K562 (cell line): ENCODE measurements at regions not wholly inside any gene's neighbourhood (a gene's known extent, or its start where the extent isn't known, plus 50 kb on each side); places are given as distances from the start of the nearest gene placed in this dataset.

Experiments used
- ATAC-seq: fragments of 200-7000 bp; cut with Tn5 transposase; 3 replicates; pipeline ENCODE4 v1.9.1; 2020; ENCODE audit warnings: moderate library complexity
- BruUV-seq: library from RNA; stranded (reverse); fragments of 400-500 nt; replicated peaks from 2 replicates; lab custom pipeline; 2021; lab: Mats Ljungman, UMichigan
- CTCF ChIA-PET: fragments of 300-600 bp; formaldehyde crosslinking; extraction: SDS; loops from one replicate; lab custom pipeline; 2021; ENCODE audit warnings: low intra/inter-chr PET ratio; lab: Yijun Ruan, JAX
- POLR2A ChIA-PET: fragments of 300-600, 350-650 bp; sonication (Branson Sonifier 250); formaldehyde crosslinking; extraction: SDS; loops from one replicate; lab custom pipeline; 2021; ENCODE audit warnings: antibody characterized with exemption, inconsistent platforms; lab: Yijun Ruan, JAX
- DNase-seq, 4 experiments: peaks; one replicate each; pipeline versions ENCODE4 v3.0.0 to v3.0.0-alpha.2; 2011 to 2018; ENCODE audit warnings: low spot score in 3 of 4, mixed read lengths in 3 of 4; ENCODE audit errors: extremely low read depth in 1 of 4
- FAIRE-seq: peaks from 2 replicates; lab custom pipeline; 2011; peaks lifted over from hg19 to GRCh38; lab: Jason Lieb, UNC
- H2AFZ ChIP-seq: 2 replicates; pipeline ENCODE4 v1.6.0; 2011; ENCODE audit warnings: low read depth, low read length, control low read depth, inconsistent platforms
- H3K27ac ChIP-seq: fragments of 200-600 bp; 3 replicates; pipeline ENCODE4 v1.8.0; 2011; ENCODE audit warnings: low read depth, mild to moderate bottlenecking, control low read depth, inconsistent platforms, low read length, moderate library complexity, mixed read lengths; ENCODE audit errors: extremely low read depth
- H3K27me3 ChIP-seq, 2 experiments: fragments of 300-600 bp in 1 of 2; 2 replicates in 1 of 2; 3 replicates in 1 of 2; pipeline versions ENCODE4 v1.6.0 to v1.8.0; 2011; ENCODE audit warnings: inconsistent platforms in 2 of 2, low read length in 2 of 2, mild to moderate bottlenecking in 1 of 2, mixed read lengths in 1 of 2, moderate library complexity in 1 of 2; ENCODE audit not compliant: control insufficient read depth in 2 of 2, insufficient read depth in 2 of 2
- H3K36me3 ChIP-seq: fragments of 300-600 bp; 3 replicates; pipeline ENCODE4 v1.8.0; 2011; ENCODE audit warnings: mild to moderate bottlenecking, low read length, inconsistent platforms; ENCODE audit not compliant: control insufficient read depth, insufficient read depth
- H3K4me1 ChIP-seq, 2 experiments: fragments of 200-600 bp in 1 of 2; replicated peaks in 1 of 2; 2 replicates in 1 of 2; 3 replicates in 1 of 2; pipeline versions ENCODE4 v1.5.1 to v1.8.0; 2011; ENCODE audit warnings: inconsistent platforms in 2 of 2, low read length in 2 of 2, mild to moderate bottlenecking in 1 of 2, mixed read lengths in 1 of 2, moderate library complexity in 1 of 2; ENCODE audit not compliant: control insufficient read depth in 2 of 2, insufficient read depth in 2 of 2
- H3K4me2 ChIP-seq: 2 replicates; pipeline ENCODE4 v1.6.1; 2011; ENCODE audit warnings: low read length, control low read depth, inconsistent platforms, mixed read lengths; ENCODE audit not compliant: insufficient read depth
- H3K4me3 ChIP-seq: fragments of 200-600 bp; sonication (generic), shearing (Covaris generic); 2 replicates; pipeline ENCODE4 v1.5.1; 2016; ENCODE audit warnings: control low read depth, inconsistent platforms
- H3K79me2 ChIP-seq: fragments of 200-600 bp; 3 replicates; pipeline ENCODE4 v1.8.0; 2011; ENCODE audit warnings: low read length, inconsistent platforms; ENCODE audit not compliant: control insufficient read depth, insufficient read depth
- H3K9ac ChIP-seq, 2 experiments: 2 replicates each; pipeline versions ENCODE4 v1.6.0 to v1.6.1; 2011; ENCODE audit warnings: low read depth in 2 of 2, low read length in 2 of 2, control low read depth in 1 of 2, inconsistent platforms in 1 of 2, mild to moderate bottlenecking in 1 of 2, mixed read lengths in 1 of 2; ENCODE audit not compliant: insufficient read depth in 1 of 2
- H3K9me1 ChIP-seq: one replicate; pipeline ENCODE4 v1.6.0; 2011; ENCODE audit warnings: inconsistent platforms, mild to moderate bottlenecking, low read length, moderate library complexity; ENCODE audit not compliant: control insufficient read depth, insufficient read depth
- H3K9me3 ChIP-seq: replicated peaks from 2 replicates; pipeline ENCODE4 v1.5.1; 2011; ENCODE audit warnings: low read depth, low read length, inconsistent platforms; ENCODE audit not compliant: control insufficient read depth, insufficient read depth
- H4K20me1 ChIP-seq: replicated peaks from 2 replicates; pipeline ENCODE4 v1.6.1; 2011; ENCODE audit warnings: low read length, inconsistent platforms, mixed read lengths; ENCODE audit not compliant: control insufficient read depth, insufficient read depth
- ARID1B ChIP-seq: fragments of 450-650 bp; IDR thresholded peaks from 2 replicates; pipeline ENCODE4 v1.6.1; 2016; ENCODE audit warnings: antibody characterized with exemption, mild to moderate bottlenecking, inconsistent platforms
- ASH1L ChIP-seq: fragments of 450-650 bp; IDR thresholded peaks from 2 replicates; pipeline ENCODE4 v1.6.1; 2018; ENCODE audit warnings: borderline replicate concordance, mild to moderate bottlenecking, low read depth; ENCODE audit not compliant: partially characterized antibody
- ATF1 ChIP-seq, 2 experiments: fragments of 450-650 bp in 1 of 2; IDR thresholded peaks; 2 replicates each; pipeline ENCODE4 v1.6.1; 2016; ENCODE audit warnings: missing compliant biosample characterization in 1 of 2, missing genetic modification characterization in 1 of 2
- BRD4 ChIP-seq: fragments of 200-600 bp; sonication (generic); IDR thresholded peaks from 2 replicates; pipeline ENCODE4 v1.6.1; 2017; ENCODE audit warnings: inconsistent platforms
- CTCFL ChIP-seq: IDR thresholded peaks from 2 replicates; pipeline ENCODE4 v1.6.1; 2011; ENCODE audit warnings: borderline replicate concordance, low read depth, mild to moderate bottlenecking, moderate library complexity, low read length; ENCODE audit not compliant: insufficient read depth, poor library complexity, severe bottlenecking
- FOXK2 ChIP-seq, 2 experiments: fragments of 450-650 bp; IDR thresholded peaks in 1 of 2; conservative IDR thresholded peaks in 1 of 2; 2 replicates each; pipeline ENCODE4 v1.6.1; 2016; ENCODE audit warnings: low read depth in 2 of 2, mild to moderate bottlenecking in 1 of 2
- HEY1 ChIP-seq: fragments of 250-450 bp; sonication (Bioruptor Pico); IDR thresholded peaks from 2 replicates; pipeline ENCODE4 v1.5.0; 2020; ENCODE audit warnings: mild to moderate bottlenecking, moderate library complexity, borderline replicate concordance
- HMG20A ChIP-seq: fragments of 450-650 bp; formaldehyde crosslinking; conservative IDR thresholded peaks from 2 replicates; pipeline ENCODE4 v1.4.0; 2020; ENCODE audit warnings: mild to moderate bottlenecking, mixed read lengths
- MYNN ChIP-seq, 2 experiments: sonication (generic); formaldehyde crosslinking in 1 of 2; IDR thresholded peaks; 2 replicates each; pipeline versions ENCODE4 v1.5.0 to v1.6.1; 2016 to 2020; ENCODE audit warnings: antibody characterized with exemption in 1 of 2, missing genetic modification reagents in 1 of 2
- RBM25 ChIP-seq: fragments of 200-400 bp; formaldehyde crosslinking; IDR thresholded peaks from 2 replicates; pipeline ENCODE4 v1.6.1; 2018; ENCODE audit warnings: low read length, low read depth, moderate library complexity; ENCODE audit not compliant: severe bottlenecking
- TAF9B ChIP-seq: fragments of 450-650 bp; IDR thresholded peaks from 2 replicates; pipeline ENCODE4 v1.6.1; 2018; ENCODE audit warnings: mild to moderate bottlenecking; ENCODE audit not compliant: partially characterized antibody
- U2AF1 ChIP-seq: fragments of 200-400 bp; formaldehyde crosslinking; optimal IDR thresholded peaks from 2 replicates; pipeline ENCODE3; 2017; ENCODE audit warnings: mild to moderate bottlenecking, low read depth, low read length, moderate library complexity
- ZBTB1 ChIP-seq: sonication (generic); formaldehyde crosslinking; IDR thresholded peaks from 2 replicates; pipeline ENCODE4 v1.8.1; 2023; ENCODE audit warnings: missing genetic modification reagents, low read depth, mild to moderate bottlenecking, borderline replicate concordance
- ZFP1 ChIP-seq: fragments of 450-650 bp; formaldehyde crosslinking; IDR thresholded peaks from 2 replicates; pipeline ENCODE4 v1.4.0; 2020; ENCODE audit warnings: mild to moderate bottlenecking, mixed read lengths
- ZNF134 ChIP-seq: fragments of 250-450 bp; sonication (Bioruptor Pico); conservative IDR thresholded peaks from 2 replicates; pipeline ENCODE4 v1.4.0; 2020
- ZNF75A ChIP-seq: fragments of 450-650 bp; formaldehyde crosslinking; IDR thresholded peaks from 2 replicates; pipeline ENCODE4 v1.4.0; 2020; ENCODE audit warnings: mild to moderate bottlenecking
- WGBS: fragments of 100-300 bp; shearing (Covaris generic); methylation state at CpG from one replicate; pipeline ENCODE4 v1.1.6; 2016; ENCODE audit warnings: low coverage, mixed read lengths; ENCODE audit not compliant: insufficient coverage; ENCODE audit errors: missing lambda C conversion rate; 5-methylcytosine and 5-hydroxymethylcytosine counted together
- in situ Hi-C: fragments of 300-500 bp; cut with MboI; formaldehyde crosslinking; loops from 4 replicates; pipeline ENCODE4 v1.15.0; 2018; ENCODE audit warnings: inconsistent platforms, mixed read lengths
- intact Hi-C: fragments of 100-400 bp; cut with micrococcal nuclease; formaldehyde crosslinking; loops from 2 replicates; pipeline ENCODE4 v1.14.2; 2022

DNA sequence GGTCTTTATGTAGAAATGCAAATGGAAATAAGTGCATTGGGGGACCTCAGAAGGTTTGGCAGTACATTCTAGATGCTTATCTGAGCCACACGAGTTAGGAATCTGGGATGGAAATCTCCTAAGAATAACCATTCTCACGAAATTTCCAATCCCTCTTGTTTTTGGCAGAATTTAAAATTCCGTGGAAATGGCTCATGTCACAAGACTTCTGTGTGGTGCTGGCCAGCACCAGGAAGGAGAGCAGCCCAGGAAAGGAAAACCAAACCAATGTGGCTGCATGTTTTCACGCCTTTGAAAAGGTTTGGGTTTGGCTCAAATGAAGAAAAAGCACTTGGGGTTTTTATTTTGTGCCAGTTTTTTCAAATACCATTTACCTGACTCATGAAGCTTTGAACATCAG is 80.1 kb upstream of the KCNK2 start:
- DNase-seq, result no peak
- intact Hi-C loops, result no loop called here
- TF ChIP-seq TAF9B (no peak), ASH1L (no peak), RBM25 (no peak), FOXK2 (conservative IDR thresholded peaks at IDR 0.05 in 1 of 2, IDR thresholded peaks at IDR 0.05 in 1 of 2; ENCODE audit: low read depth in 2 of 2) (no peak), HMG20A (CRISPR knock-in tag) (no peak), ARID1B (no peak), ZNF75A (CRISPR knock-in tag) (no peak), ZNF134 (CRISPR knock-in tag) (no peak)
- Histone ChIP-seq H3K4me3 (no peak overlapping the region), H3K9me1 (no peaks in the 10 kb centered on the region), H3K36me3 (no peaks in the 10 kb centered on the region), H3K4me1 (no peaks in the 10 kb centered on the region), H3K9me3 (no peaks in the 10 kb centered on the region; the same call in 1 of the 2 replicates), H4K20me1 (no peaks in the 10 kb centered on the region), H3K27ac (no peak overlapping the region), H3K4me2 (no peak overlapping the region), H3K27me3 (no peaks in the 10 kb centered on the region), H3K79me2 (no peaks in the 10 kb centered on the region), H2AFZ (no peak overlapping the region), H3K9ac (no peak overlapping the region)
- 7% methylated on average over 4 of the region's 4 CpGs for WGBS
- ATAC-seq, result no peak
- BruUV-seq, result no TSS peak
- POLR2A ChIA-PET, result no interaction called here
- CTCF ChIA-PET, result no interaction called here
- no peak for FAIRE-seq
- in situ Hi-C loops, result no loop called here

DNA sequence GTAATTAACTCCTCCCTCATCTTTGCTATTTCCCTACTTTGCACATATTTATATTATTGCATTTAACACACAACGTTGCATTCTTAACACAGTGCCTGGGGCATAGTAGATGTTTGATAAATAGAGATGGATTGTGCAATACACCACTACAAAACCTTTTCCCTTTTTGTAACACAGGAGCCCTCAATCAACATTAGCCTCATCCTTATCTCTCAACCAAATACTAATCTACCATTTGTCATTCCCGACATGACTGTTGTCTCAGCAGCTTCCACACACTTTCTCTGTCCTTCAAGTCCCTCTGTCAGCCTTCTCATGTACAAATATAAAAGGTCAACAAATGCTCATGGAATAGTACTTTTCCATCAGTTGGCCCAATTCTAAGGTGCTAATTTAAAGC is 78.9 kb upstream of the KCNK2 start:
- Histone ChIP-seq H3K27me3 (no peaks in the 10 kb centered on the region), H3K9me3 (no peaks in the 10 kb centered on the region; the same call in 1 of the 2 replicates), H2AFZ (no peak overlapping the region), H3K4me2 (no peak overlapping the region), H3K4me3 (no peak overlapping the region), H3K9ac (no peak overlapping the region), H3K27ac (no peak overlapping the region), H4K20me1 (no peaks in the 10 kb centered on the region), H3K79me2 (no peaks in the 10 kb centered on the region), H3K36me3 (no peaks in the 10 kb centered on the region), H3K9me1 (no peaks in the 10 kb centered on the region), H3K4me1 (no peaks in the 10 kb centered on the region)
- no peak for DNase-seq
- no peak for ATAC-seq
- CTCF ChIA-PET, result interaction anchor here (0.5 kb wide), 1 partner anchor 515 kb away, joined by 3 read pairs; no protein-coding TSS in a partner anchor
- POLR2A ChIA-PET, result no interaction called here
- WGBS, result 3% methylated on average over 2 of the region's 2 CpGs
- no peak for FAIRE-seq
- no TSS peak for BruUV-seq
- in situ Hi-C loops (no loop called here), intact Hi-C loops (no loop called here)
- TF ChIP-seq ATF1 (CRISPR knock-in tag; IDR thresholded peaks at IDR 0.05) (no peak), ATF1 (tag; IDR thresholded peaks at IDR 0.05) (no peak), BRD4 (no peak), ZBTB1 (no peak), HEY1 (CRISPR knock-in tag) (no peak), ZFP1 (CRISPR knock-in tag) (no peak), U2AF1 (no peak), MYNN (IDR thresholded peaks at IDR 0.05) (no peak), MYNN (CRISPR knock-in tag; IDR thresholded peaks at IDR 0.05) (no peak), CTCFL (no peak)
